Neural cell (in vitro differentiated cells): ENCODE measurements at regions not wholly inside any gene's neighbourhood (a gene's known extent, or its start where the extent isn't known, plus 50 kb on each side); places are given as distances from the start of the nearest gene placed in this dataset.

Source experiments
- H2AFZ ChIP-seq: fragments of 200-600, 300-800 bp; sonication (generic), shearing (Covaris generic); 2 replicates; pipeline ENCODE4 v1.6.0; 2014; ENCODE audit warnings: low read depth, mild to moderate bottlenecking, antibody characterized with exemption, low read length, moderate library complexity
- H3F3A ChIP-seq: fragments of 200-600 bp; shearing (Covaris generic); 2 replicates; pipeline ENCODE4 v1.6.1; 2016; ENCODE audit warnings: mild to moderate bottlenecking, moderate library complexity, mixed read lengths, antibody characterized with exemption, low read length; ENCODE audit not compliant: insufficient read depth, poor library complexity, severe bottlenecking
- H3K27ac ChIP-seq: fragments of 200-600, 300-800 bp; sonication (generic), shearing (Covaris generic); 2 replicates; pipeline ENCODE4 v1.5.1; 2014; ENCODE audit warnings: mild to moderate bottlenecking, low read length, moderate library complexity
- H3K27me3 ChIP-seq: fragments of 300-800, 200-600 bp; sonication (generic), shearing (Covaris generic); 2 replicates; pipeline ENCODE4 v1.6.0; 2014; ENCODE audit warnings: mild to moderate bottlenecking, low read depth, low read length, moderate library complexity; ENCODE audit not compliant: insufficient read depth
- H3K36me3 ChIP-seq: fragments of 300-800, 200-600 bp; sonication (generic), shearing (Covaris generic); 2 replicates; pipeline ENCODE4 v1.5.1; 2014; ENCODE audit warnings: mild to moderate bottlenecking, antibody characterized with exemption, low read length, moderate library complexity; ENCODE audit not compliant: insufficient read depth
- H3K4me2 ChIP-seq: fragments of 300-800, 200-600 bp; sonication (generic), shearing (Covaris generic); 2 replicates; pipeline ENCODE4 v1.6.0; 2014; ENCODE audit warnings: mild to moderate bottlenecking, low read length
- H3K4me3 ChIP-seq: fragments of 300-800, 200-600 bp; sonication (generic), shearing (Covaris generic); 2 replicates; pipeline ENCODE4 v1.5.1; 2014; ENCODE audit warnings: mild to moderate bottlenecking, low read length, moderate library complexity
- H3K79me2 ChIP-seq: fragments of 200-600 bp; shearing (Covaris generic); replicated peaks from 2 replicates; pipeline ENCODE4 v1.6.0; 2014; ENCODE audit warnings: mild to moderate bottlenecking, low read length, moderate library complexity; ENCODE audit not compliant: insufficient read depth
- H3K9ac ChIP-seq: fragments of 300-800, 200-600 bp; sonication (generic), shearing (Covaris generic); 2 replicates; pipeline ENCODE4 v1.6.1; 2016; ENCODE audit warnings: mild to moderate bottlenecking, low read length, mixed read lengths
- H3K9me2 ChIP-seq: fragments of 200-600 bp; shearing (Covaris generic); 2 replicates; pipeline ENCODE4 v1.6.1; 2016; ENCODE audit warnings: mild to moderate bottlenecking, low read length, mixed read lengths; ENCODE audit not compliant: insufficient read depth
- H3K9me3 ChIP-seq: fragments of 200-600, 300-800 bp; sonication (generic), shearing (Covaris generic); 2 replicates; pipeline ENCODE4 v1.6.1; 2016; ENCODE audit warnings: mild to moderate bottlenecking, mixed run types, low read length, moderate library complexity, mixed read lengths
- H4K20me1 ChIP-seq: fragments of 200-600 bp; shearing (Covaris generic); 2 replicates; pipeline ENCODE4 v1.6.1; 2016; ENCODE audit warnings: mild to moderate bottlenecking, mixed run types; ENCODE audit not compliant: insufficient read depth
- EP300 ChIP-seq: fragments of 450-650 bp; conservative IDR thresholded peaks from 2 replicates; pipeline ENCODE4 v1.6.1; 2014; ENCODE audit warnings: antibody characterized with exemption, mild to moderate bottlenecking, moderate library complexity; ENCODE audit not compliant: poor library complexity, severe bottlenecking
- EZH2 ChIP-seq: fragments of 200-600, 300-800 bp; shearing (Covaris generic), sonication (generic); IDR thresholded peaks from 2 replicates; pipeline ENCODE4 v1.6.1; 2014; ENCODE audit warnings: antibody characterized with exemption, low read length, borderline replicate concordance, mild to moderate bottlenecking; ENCODE audit not compliant: insufficient read depth, poor library complexity, severe bottlenecking
- MXI1 ChIP-seq: fragments of 450-650 bp; conservative IDR thresholded peaks from 2 replicates; pipeline ENCODE4 v1.6.1; 2014; ENCODE audit warnings: antibody characterized with exemption, mild to moderate bottlenecking; ENCODE audit not compliant: poor library complexity, severe bottlenecking
- POLR2AphosphoS5 ChIP-seq: IDR thresholded peaks from 2 replicates; pipeline ENCODE4 v1.6.1; 2012
- RAD21 ChIP-seq: fragments of 450-650 bp; conservative IDR thresholded peaks from 2 replicates; pipeline ENCODE4 v1.6.1; 2014; ENCODE audit warnings: antibody characterized with exemption, mild to moderate bottlenecking, moderate library complexity
- SMC3 ChIP-seq: fragments of 450-650 bp; conservative IDR thresholded peaks from 2 replicates; pipeline ENCODE4 v1.6.1; 2014; ENCODE audit warnings: antibody characterized with exemption, mild to moderate bottlenecking, moderate library complexity; ENCODE audit not compliant: poor library complexity
- TAF1 ChIP-seq: IDR thresholded peaks from 2 replicates; pipeline ENCODE4 v1.6.1; 2012; ENCODE audit warnings: low read depth
- TF ChIP-seq, protein P1 (sequence below): IDR thresholded peaks from 2 replicates; pipeline ENCODE4 v1.6.1; 2012; ENCODE audit warnings: borderline replicate concordance
- TF ChIP-seq, protein P2 (sequence below): fragments of 450-650 bp; IDR thresholded peaks from 2 replicates; pipeline ENCODE4 v1.5.1; 2014; ENCODE audit warnings: antibody characterized with exemption, mild to moderate bottlenecking, moderate library complexity; ENCODE audit not compliant: poor library complexity, severe bottlenecking

GRCh38 chr3:150133293-150133692 lies 162.6 kb upstream of the PFN2 start:
- no peak overlapping the region for H3K9ac ChIP-seq
- H2AFZ ChIP-seq = no peak overlapping the region
- no peaks in the 10 kb centered on the region for H4K20me1 ChIP-seq
- H3K9me3 ChIP-seq = no peaks in the 10 kb centered on the region
- H3K27me3 ChIP-seq = no peaks in the 10 kb centered on the region
- no peaks in the 10 kb centered on the region for H3K79me2 ChIP-seq
- H3K36me3 ChIP-seq = no peaks in the 10 kb centered on the region
- H3K4me3 ChIP-seq = no peak overlapping the region
- H3F3A ChIP-seq = no peaks in the 10 kb centered on the region
- H3K4me2 ChIP-seq = no peak overlapping the region
- TF ChIP-seq MXI1 = no peak
- no peak for TF ChIP-seq SMC3
- TF ChIP-seq TAF1 = no peak
- TF ChIP-seq EZH2 = no peak
- TF ChIP-seq EP300 = no peak
- no peak for TF ChIP-seq POLR2AphosphoS5
- TF ChIP-seq, protein P1, sequence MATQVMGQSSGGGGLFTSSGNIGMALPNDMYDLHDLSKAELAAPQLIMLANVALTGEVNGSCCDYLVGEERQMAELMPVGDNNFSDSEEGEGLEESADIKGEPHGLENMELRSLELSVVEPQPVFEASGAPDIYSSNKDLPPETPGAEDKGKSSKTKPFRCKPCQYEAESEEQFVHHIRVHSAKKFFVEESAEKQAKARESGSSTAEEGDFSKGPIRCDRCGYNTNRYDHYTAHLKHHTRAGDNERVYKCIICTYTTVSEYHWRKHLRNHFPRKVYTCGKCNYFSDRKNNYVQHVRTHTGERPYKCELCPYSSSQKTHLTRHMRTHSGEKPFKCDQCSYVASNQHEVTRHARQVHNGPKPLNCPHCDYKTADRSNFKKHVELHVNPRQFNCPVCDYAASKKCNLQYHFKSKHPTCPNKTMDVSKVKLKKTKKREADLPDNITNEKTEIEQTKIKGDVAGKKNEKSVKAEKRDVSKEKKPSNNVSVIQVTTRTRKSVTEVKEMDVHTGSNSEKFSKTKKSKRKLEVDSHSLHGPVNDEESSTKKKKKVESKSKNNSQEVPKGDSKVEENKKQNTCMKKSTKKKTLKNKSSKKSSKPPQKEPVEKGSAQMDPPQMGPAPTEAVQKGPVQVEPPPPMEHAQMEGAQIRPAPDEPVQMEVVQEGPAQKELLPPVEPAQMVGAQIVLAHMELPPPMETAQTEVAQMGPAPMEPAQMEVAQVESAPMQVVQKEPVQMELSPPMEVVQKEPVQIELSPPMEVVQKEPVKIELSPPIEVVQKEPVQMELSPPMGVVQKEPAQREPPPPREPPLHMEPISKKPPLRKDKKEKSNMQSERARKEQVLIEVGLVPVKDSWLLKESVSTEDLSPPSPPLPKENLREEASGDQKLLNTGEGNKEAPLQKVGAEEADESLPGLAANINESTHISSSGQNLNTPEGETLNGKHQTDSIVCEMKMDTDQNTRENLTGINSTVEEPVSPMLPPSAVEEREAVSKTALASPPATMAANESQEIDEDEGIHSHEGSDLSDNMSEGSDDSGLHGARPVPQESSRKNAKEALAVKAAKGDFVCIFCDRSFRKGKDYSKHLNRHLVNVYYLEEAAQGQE = no peak
- no peak for TF ChIP-seq RAD21
- TF ChIP-seq, protein P2, sequence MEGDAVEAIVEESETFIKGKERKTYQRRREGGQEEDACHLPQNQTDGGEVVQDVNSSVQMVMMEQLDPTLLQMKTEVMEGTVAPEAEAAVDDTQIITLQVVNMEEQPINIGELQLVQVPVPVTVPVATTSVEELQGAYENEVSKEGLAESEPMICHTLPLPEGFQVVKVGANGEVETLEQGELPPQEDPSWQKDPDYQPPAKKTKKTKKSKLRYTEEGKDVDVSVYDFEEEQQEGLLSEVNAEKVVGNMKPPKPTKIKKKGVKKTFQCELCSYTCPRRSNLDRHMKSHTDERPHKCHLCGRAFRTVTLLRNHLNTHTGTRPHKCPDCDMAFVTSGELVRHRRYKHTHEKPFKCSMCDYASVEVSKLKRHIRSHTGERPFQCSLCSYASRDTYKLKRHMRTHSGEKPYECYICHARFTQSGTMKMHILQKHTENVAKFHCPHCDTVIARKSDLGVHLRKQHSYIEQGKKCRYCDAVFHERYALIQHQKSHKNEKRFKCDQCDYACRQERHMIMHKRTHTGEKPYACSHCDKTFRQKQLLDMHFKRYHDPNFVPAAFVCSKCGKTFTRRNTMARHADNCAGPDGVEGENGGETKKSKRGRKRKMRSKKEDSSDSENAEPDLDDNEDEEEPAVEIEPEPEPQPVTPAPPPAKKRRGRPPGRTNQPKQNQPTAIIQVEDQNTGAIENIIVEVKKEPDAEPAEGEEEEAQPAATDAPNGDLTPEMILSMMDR = no peak
- H3K9me2 ChIP-seq = no peaks in the 10 kb centered on the region
- no peak overlapping the region for H3K27ac ChIP-seq

DNA sequence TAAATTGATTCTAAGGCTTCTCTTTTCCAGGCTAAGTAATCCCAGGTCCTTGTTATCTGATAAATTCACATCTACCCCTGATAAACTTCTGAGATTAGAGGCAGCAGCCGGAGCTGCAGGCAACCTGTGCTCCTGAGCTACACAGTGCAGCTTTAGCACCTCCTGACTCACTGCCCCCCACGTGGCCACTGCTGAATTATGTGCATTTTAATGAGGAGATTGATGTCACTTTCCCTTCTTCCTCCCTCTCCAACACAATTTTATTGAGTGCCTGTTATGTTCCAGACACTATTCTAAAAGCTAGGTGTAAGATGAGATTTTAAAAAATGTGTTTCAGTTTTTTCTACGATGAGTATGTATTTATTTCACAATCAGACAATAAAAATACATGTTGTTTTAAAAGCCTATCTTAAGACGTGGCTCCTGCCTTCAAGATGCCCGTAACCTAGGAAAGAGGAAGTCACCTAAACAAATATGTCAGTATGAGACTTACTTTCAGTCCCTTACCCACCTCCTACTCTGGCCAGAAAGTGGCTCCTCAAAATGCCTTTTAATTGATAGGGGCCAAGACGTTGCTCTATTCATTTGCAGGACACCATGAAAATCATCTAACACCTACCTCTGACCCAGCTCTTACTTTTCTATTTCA lies 161.5 kb upstream of the PFN2 start:
- TF ChIP-seq TAF1 (no peak), EZH2 (no peak), EP300 (no peak), RAD21 (no peak), MXI1 (no peak)
- Histone ChIP-seq H3K27ac (no peak overlapping the region), H3K9me2 (no peaks in the 10 kb centered on the region), H3K36me3 (no peaks in the 10 kb centered on the region), H3F3A (no peaks in the 10 kb centered on the region), H4K20me1 (no peaks in the 10 kb centered on the region), H3K9ac (no peak overlapping the region), H3K4me3 (no peak overlapping the region), H3K27me3 (no peaks in the 10 kb centered on the region), H3K9me3 (no peaks in the 10 kb centered on the region), H2AFZ (no peak overlapping the region), H3K79me2 (no peaks in the 10 kb centered on the region), H3K4me2 (no peak overlapping the region)
